ENCODE measurements at regions not wholly inside any gene's neighbourhood (a gene's known extent, or its start where the extent isn't known, plus 50 kb on each side); places are given as distances from the start of the nearest gene placed in this dataset.

DNA sequence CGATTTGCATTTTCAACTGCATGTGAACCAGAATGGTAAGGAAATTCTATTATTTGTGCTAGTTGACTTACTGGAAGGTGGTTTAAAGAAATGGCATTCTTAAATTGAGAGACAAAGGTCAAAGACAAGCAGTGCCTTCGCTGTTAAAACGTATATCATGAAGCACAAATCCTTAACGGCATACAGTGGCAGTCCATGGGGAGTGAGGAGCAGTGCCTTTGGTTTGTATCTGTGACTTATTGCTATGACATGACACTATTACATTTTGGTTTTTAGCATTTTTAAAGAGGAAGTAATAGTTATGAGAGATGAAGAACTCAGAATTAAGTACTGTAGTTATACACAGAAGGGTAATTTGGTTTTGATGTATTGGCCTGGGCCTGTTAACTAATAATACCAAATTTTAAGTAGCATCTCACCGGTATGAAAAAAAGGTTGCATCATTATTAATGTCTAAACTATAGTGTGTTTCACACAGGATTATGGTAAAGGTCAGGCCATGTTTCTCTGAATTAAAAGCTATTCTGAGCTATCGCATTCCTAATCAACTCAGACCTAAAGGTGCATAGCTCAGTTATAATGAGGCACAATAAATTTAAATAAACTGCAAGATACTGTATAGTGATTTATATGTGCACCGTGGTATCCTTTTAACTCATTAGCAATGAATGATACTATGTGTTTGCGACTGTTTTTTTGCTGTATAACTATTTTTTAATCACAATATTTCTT lies 339.8 kb upstream of the ARRDC3 start:
- Histone ChIP-seq H3K27me3 (ENCODE audit: control insufficient read depth, insufficient read depth, low read length) (no peaks in the 10 kb centered on the region), H3K36me3 (ENCODE audit: control insufficient read depth in 2 of 3, insufficient read depth in 3 of 3, low read length in 3 of 3) (no peaks in the 10 kb centered on the region), H3K4me3 (ENCODE audit: low read length in 3 of 3) (no peak overlapping the region), H3K9ac (ENCODE audit: low read length in 3 of 3) (no peak overlapping the region), H3K27ac (ENCODE audit: low read depth in 2 of 2, low read length in 2 of 2) (no peak overlapping the region), H3K9me3 (ENCODE audit: control insufficient read depth in 2 of 3, insufficient read depth in 1 of 3, low read length in 3 of 3) (no peaks in the 10 kb centered on the region), H3K4me1 (ENCODE audit: control insufficient read depth in 2 of 3, insufficient read depth in 2 of 3, low read depth in 1 of 3, low read length in 3 of 3) (no peaks in the 10 kb centered on the region)
- DNase-seq (no peak), FAIRE-seq (no peak)
- intact Hi-C loops (cut with DNase I) = no loop called here
- TF ChIP-seq, protein P1, sequence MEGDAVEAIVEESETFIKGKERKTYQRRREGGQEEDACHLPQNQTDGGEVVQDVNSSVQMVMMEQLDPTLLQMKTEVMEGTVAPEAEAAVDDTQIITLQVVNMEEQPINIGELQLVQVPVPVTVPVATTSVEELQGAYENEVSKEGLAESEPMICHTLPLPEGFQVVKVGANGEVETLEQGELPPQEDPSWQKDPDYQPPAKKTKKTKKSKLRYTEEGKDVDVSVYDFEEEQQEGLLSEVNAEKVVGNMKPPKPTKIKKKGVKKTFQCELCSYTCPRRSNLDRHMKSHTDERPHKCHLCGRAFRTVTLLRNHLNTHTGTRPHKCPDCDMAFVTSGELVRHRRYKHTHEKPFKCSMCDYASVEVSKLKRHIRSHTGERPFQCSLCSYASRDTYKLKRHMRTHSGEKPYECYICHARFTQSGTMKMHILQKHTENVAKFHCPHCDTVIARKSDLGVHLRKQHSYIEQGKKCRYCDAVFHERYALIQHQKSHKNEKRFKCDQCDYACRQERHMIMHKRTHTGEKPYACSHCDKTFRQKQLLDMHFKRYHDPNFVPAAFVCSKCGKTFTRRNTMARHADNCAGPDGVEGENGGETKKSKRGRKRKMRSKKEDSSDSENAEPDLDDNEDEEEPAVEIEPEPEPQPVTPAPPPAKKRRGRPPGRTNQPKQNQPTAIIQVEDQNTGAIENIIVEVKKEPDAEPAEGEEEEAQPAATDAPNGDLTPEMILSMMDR (IDR thresholded peaks at IDR 0.05; ENCODE audit: borderline replicate concordance, extremely low read depth, insufficient read depth) = no peak

DNA sequence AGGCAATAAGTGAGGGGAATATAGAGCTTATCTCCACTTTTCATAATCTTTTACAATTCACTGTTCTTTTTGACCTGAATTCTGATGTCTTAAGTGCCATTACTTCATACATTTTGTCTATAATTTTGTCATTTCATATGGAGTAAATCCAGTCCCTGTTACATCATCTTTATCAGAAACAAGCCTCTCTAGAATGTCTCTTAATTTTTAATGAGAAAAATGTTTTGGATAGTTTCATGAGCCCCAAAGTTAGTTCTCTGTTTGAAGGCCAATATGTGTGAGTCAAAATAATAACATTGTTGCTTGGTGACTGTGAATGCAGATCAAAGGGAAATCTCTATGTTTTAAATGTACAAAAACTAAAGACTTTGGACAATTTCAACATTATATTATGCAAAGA lies 329.6 kb upstream of the ARRDC3 start:
- intact Hi-C loops (cut with DNase I) = no loop called here
- H3K27me3 ChIP-seq (ENCODE audit: control insufficient read depth, insufficient read depth, low read length) = no peaks in the 10 kb centered on the region
- H3K9me3 ChIP-seq (ENCODE audit: control insufficient read depth in 2 of 3, insufficient read depth in 1 of 3, low read length in 3 of 3) = peaks cover 0 to 3% (median 0%) of the 10 kb centered on the region in 3 donors
- FAIRE-seq (no peak), DNase-seq (no peak)
- TF ChIP-seq, protein P1 (IDR thresholded peaks at IDR 0.05; ENCODE audit: borderline replicate concordance, extremely low read depth, insufficient read depth) = no peak
- no peak overlapping the region for H3K9ac ChIP-seq (ENCODE audit: low read length in 3 of 3)
- H3K36me3 ChIP-seq (ENCODE audit: control insufficient read depth in 2 of 3, insufficient read depth in 3 of 3, low read length in 3 of 3) = no peaks in the 10 kb centered on the region
- H3K4me3 ChIP-seq (ENCODE audit: low read length in 3 of 3) = no peak overlapping the region
- no peaks in the 10 kb centered on the region for H3K4me1 ChIP-seq (ENCODE audit: control insufficient read depth in 2 of 3, insufficient read depth in 2 of 3, low read depth in 1 of 3, low read length in 3 of 3)
- H3K27ac ChIP-seq (ENCODE audit: low read depth in 2 of 2, low read length in 2 of 2) = no peak overlapping the region

GRCh38 chr5:91707521-91707841 lies 324.4 kb upstream of the ARRDC3 start:
- DNase-seq (no peak), FAIRE-seq (no peak)
- Histone ChIP-seq H3K9ac (ENCODE audit: low read length in 3 of 3) (no peak overlapping the region), H3K9me3 (ENCODE audit: control insufficient read depth in 2 of 3, insufficient read depth in 1 of 3, low read length in 3 of 3) (no peaks in the 10 kb centered on the region), H3K27me3 (ENCODE audit: control insufficient read depth, insufficient read depth, low read length) (no peaks in the 10 kb centered on the region), H3K27ac (ENCODE audit: low read depth in 2 of 2, low read length in 2 of 2) (no peak overlapping the region), H3K4me3 (ENCODE audit: low read length in 3 of 3) (no peak overlapping the region), H3K36me3 (ENCODE audit: control insufficient read depth in 2 of 3, insufficient read depth in 3 of 3, low read length in 3 of 3) (no peaks in the 10 kb centered on the region), H3K4me1 (ENCODE audit: control insufficient read depth in 2 of 3, insufficient read depth in 2 of 3, low read depth in 1 of 3, low read length in 3 of 3) (no peaks in the 10 kb centered on the region)
- TF ChIP-seq, protein P1 (IDR thresholded peaks at IDR 0.05; ENCODE audit: borderline replicate concordance, extremely low read depth, insufficient read depth) = no peak
- intact Hi-C loops (cut with DNase I) = no loop called here
